IPS DF 19.7 (cell line): ENCODE measurements at regions not wholly inside any gene's neighbourhood (a gene's known extent, or its start where the extent isn't known, plus 50 kb on each side); places are given as distances from the start of the nearest gene placed in this dataset.
"Not testable (repeated sequence)": the region's sequence is repeated elsewhere in the genome, so short reads cannot be mapped to it uniquely, and the experiment has no call there.

Experiments
- DNase-seq: peaks from one replicate; pipeline ENCODE4 v3.0.0-alpha.2; 2013; ENCODE audit warnings: low read depth, low spot score

GRCh38 chr5:110297152-110297670 is 429.3 kb downstream of the TMEM232 start:
- no peak for DNase-seq

- DNase-seq, result no peak
Observed at GRCh38 chr5:110304176-110304575, 422.3 kb downstream of the TMEM232 start.

- DNase-seq, result no peak
Observed at GRCh38 chr5:110306650-110307049, 419.8 kb downstream of the TMEM232 start.

- DNase-seq, result no peak
Observed at GRCh38 chr5:110309222-110309621, 417.2 kb downstream of the TMEM232 start.

- DNase-seq, result not testable (repeated sequence)
Observed at GRCh38 chr5:110316566-110316965, 409.9 kb downstream of the TMEM232 start.

- no peak for DNase-seq
Observed at GRCh38 chr5:110321117-110321516, 405.4 kb downstream of the TMEM232 start.

- DNase-seq, result no peak
Observed at GRCh38 chr5:110323357-110323756, 403.1 kb downstream of the TMEM232 start.

GRCh38 chr5:110323832-110324231 is 402.6 kb downstream of the TMEM232 start:
- no peak for DNase-seq

- no peak for DNase-seq
Observed at GRCh38 chr5:110324876-110325275, 401.6 kb downstream of the TMEM232 start.

GRCh38 chr5:110329955-110330525 is 396.4 kb downstream of the TMEM232 start:
- DNase-seq, result no peak

GRCh38 chr5:110333384-110333783 is 393.1 kb downstream of the TMEM232 start:
- DNase-seq, result peak; percentile 20

GRCh38 chr5:110335361-110336066 is 391.0 kb downstream of the TMEM232 start:
- DNase-seq, result no peak

GRCh38 chr5:110338341-110339083 is 388.0 kb downstream of the TMEM232 start:
- DNase-seq, result no peak

GRCh38 chr5:110339399-110339798 is 387.1 kb downstream of the TMEM232 start:
- DNase-seq, result peak; percentile 7

- no peak for DNase-seq
Observed at GRCh38 chr5:110341836-110342235, 384.6 kb downstream of the TMEM232 start.

- DNase-seq, result no peak
Observed at GRCh38 chr5:110342683-110343082, 383.8 kb downstream of the TMEM232 start.

GRCh38 chr5:110343616-110344015 is 382.9 kb downstream of the TMEM232 start:
- DNase-seq, result no peak

- DNase-seq, result no peak
Observed at GRCh38 chr5:110345623-110346022, 380.8 kb downstream of the TMEM232 start.

- DNase-seq, result no peak
Observed at GRCh38 chr5:110346893-110347358, 379.5 kb downstream of the TMEM232 start.

- no peak for DNase-seq
Observed at GRCh38 chr5:110347781-110348180, 378.7 kb downstream of the TMEM232 start.

- no peak for DNase-seq
Observed at GRCh38 chr5:110351430-110351829, 375.0 kb downstream of the TMEM232 start.

- no peak for DNase-seq
Observed at GRCh38 chr5:110354311-110354710, 372.2 kb downstream of the TMEM232 start.
